ENCODE measurements at regions not wholly inside any gene's neighbourhood (a gene's known extent, or its start where the extent isn't known, plus 50 kb on each side); places are given as distances from the start of the nearest gene placed in this dataset.

DNA sequence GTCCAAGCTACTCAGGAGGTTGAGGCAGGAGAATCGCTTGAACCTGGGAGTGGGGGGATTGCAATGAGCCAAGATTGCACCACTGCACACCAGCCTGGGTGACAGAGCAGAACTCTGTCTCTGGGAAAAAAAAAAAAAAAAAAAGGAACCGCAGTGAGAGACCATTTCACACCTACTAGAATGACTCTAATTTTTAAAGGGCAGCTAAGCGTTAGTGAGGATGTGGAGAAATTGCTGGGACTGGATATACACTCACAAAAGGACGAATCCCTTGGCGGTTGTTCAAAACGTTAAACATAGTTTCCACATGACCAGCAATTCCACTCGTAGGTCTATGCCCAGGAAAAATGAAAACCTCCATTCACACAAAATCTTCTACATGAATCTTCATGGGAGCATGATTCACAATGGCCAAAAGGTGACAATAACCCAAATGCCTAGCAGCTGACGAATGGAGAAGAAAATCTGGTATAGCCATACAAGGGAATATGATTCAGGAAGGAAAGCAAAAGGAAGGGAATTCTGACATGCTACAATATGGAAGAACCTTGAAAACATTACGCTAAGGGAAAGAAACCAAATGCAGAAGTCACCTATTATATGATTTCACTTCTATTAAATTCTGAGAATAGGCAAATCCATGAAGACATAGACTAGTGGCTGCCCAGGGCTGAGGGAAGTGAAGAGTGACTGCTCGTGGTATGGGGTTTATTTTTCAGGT is 127.0 kb downstream of the CHSY1 start:
- no peak for DNase-seq

DNA sequence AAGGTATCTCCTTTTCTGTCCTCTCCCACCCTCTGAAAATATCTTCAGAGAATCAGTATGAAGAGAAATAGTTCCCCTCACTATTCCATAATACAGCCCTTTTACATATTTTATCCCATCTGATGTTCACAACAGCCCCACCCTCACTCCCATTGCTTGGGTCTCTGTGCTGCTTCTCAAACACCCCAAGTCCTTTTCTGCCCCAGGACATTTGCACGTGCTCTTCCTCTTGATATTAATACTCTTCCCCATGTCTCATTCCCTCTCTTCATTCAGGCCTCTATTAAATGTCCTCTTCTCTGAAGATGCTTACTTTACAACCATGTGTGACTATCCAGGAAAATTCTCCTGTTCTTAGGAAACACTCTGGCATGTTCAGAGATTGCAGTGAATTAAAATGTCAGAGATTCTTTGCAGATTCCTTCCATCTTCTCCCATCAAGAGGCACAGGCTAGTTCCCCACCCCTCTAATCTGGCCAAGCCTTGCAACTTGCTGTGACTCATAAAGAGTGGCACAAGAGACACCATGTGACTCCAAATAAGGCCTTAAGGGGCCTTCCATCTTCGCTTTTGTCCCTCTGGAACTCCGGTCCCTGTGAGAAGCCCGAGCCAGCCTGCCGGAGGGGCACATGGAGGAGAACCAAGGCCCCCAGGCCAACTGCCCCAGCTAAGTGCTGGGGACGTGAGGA is 128.5 kb downstream of the CHSY1 start:
- DNase-seq: no peak

DNA sequence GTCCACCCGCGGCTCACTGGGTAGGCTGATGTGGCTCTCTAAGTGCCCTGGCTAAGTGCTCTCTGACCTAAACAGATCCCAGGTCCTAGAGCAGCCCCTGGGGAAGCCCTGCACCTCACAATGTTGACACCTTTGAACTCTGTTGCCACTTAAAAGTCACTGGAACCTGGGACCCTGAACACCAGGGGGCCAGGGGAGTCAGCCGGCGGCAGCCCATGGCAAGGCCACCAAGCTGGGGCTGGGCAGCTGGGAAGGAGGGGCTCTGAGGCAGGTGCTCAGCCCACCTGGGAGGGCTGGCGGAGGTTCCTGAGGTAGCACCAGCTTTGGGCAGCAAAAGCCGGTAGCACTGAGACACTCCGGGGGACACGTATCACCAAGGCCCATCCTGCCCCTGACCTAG is 129.0 kb downstream of the CHSY1 start:
- no peak for DNase-seq

DNA sequence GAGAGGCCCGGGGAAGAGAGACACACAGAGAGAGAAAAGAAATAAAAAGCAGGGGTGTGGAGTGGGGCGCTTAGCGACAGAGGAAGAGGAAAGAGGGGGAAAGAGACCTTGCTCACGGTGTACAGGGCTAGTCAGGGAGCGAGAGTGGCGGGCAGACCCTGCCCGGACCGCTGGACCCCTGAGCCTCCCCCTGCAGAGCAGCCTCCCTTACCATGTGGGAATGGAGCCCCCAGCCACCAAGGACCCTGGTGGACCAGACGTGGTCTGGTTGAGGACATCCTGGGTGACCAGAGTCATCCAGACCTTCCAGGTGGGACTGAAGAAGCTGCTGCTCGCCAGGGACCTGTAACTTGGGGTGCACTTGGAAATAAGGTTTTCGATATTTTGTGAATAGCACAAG is 129.6 kb downstream of the CHSY1 start:
- DNase-seq: no peak

DNA sequence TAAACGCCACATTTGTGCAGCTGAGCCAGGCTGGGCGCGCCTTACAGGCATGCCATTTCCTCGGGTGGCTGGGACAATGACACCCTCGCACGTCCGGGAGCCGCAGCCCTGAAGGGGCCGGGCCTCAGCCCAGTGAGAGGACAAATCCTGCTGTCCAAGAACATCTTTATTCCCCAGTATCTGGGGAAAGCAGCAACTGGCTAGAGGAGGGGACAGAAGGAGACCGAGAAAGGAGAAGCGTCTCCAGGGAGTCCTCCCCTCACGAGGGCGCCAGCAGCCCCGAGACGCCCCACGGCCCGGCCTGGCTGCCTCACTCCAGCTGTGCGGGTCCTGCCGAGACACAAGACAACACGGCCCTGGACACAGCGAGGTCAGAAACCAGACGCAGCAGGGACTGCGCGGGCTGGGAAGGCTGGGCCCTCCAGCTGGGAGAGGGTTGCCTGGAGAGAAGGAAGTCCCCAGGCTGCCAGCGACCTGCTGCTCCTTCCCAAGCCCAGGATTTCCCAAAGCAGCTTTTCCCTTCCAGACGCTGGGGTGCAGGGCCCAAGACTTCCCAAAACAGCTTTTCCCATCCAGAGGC is 130.2 kb downstream of the CHSY1 start:
- DNase-seq: peak; percentile 71

DNA sequence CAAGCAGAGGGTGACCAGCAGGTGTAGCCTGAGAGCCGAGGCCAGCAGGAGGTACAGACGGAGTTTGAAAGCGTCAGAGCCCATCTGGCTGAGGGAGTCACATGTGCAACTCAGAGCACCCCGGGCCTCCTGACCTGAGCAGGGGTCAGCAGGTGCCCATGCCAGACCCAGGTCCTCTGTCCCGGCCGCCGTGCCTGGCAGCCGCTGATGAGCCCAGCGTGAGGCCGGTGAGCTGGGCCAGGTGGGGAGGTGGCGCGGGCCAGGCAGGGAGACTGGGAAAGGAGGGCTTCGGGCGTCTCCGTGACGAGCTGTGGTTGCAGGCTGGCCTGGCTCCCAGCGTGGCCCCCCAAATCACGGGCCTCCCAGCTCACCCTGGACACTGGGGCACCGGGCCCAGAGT is 130.9 kb downstream of the CHSY1 start:
- DNase-seq: no peak

DNA sequence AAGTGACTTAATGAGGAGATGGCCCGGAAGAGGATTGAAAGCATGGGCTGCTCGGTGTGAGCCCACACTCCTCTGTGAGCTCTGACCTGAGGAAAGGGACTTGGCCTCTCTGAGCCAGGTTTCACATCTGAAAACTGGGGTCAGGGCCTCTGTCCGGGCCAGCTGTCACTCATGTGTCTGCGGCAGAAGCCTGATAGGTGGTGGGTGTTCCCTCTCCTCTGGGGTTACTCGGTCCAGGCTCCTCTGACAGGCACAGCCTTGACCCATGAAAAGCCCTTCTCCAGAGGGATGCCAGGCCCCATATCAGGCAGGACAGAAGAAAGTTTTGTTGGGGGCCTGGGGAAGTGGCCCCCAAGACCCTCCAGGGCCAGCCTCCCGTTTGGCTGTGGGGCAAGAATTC is 131.4 kb downstream of the CHSY1 start:
- no peak for DNase-seq
